Thyroid gland (tissue), 4 donors: ENCODE measurements at regions not wholly inside any gene's neighbourhood (a gene's known extent, or its start where the extent isn't known, plus 50 kb on each side); places are given as distances from the start of the nearest gene placed in this dataset.

Source experiments
- CTCF ChIP-seq, 6 experiments: fragments of 200-600 bp in 3 of 6; fragments of 450-650 bp in 3 of 6; sonication (generic) in 3 of 6; IDR thresholded peaks; one replicate each; pipeline ENCODE4 v1.5.1; 2016 to 2019; ENCODE audit warnings: antibody characterized with exemption in 6 of 6, mild to moderate bottlenecking in 2 of 6, inconsistent platforms in 1 of 6, moderate library complexity in 1 of 6
- POLR2A ChIP-seq, 2 donors: fragments of 450-650 bp; IDR thresholded peaks; one replicate each; pipeline ENCODE4 v1.6.1; 2017; ENCODE audit warnings: antibody characterized with exemption in 2 of 2, mild to moderate bottlenecking in 2 of 2, moderate library complexity in 1 of 2

GRCh38 chr1:87632232-87632631 is 303.6 kb downstream of the LMO4 start:
- TF ChIP-seq POLR2A (IDR thresholded peaks at IDR 0.05), result no peak
- TF ChIP-seq CTCF (IDR thresholded peaks at IDR 0.05), result no peak
